ENCODE measurements at regions not wholly inside any gene's neighbourhood (a gene's known extent, or its start where the extent isn't known, plus 50 kb on each side); places are given as distances from the start of the nearest gene placed in this dataset.

- no peak for TF ChIP-seq ZFX (IDR thresholded peaks at IDR 0.05)
- TF ChIP-seq CTCF (conservative IDR thresholded peaks at IDR 0.05), result no peak
- H3K27ac ChIP-seq, result no peak overlapping the region
Observed at GRCh38 chr4:23943478-23943877, 53.6 kb upstream of the PPARGC1A start.

GRCh38 chr4:23942471-23942870 is 52.6 kb upstream of the PPARGC1A start:
- H3K27ac ChIP-seq, result no peak overlapping the region
- TF ChIP-seq CTCF (conservative IDR thresholded peaks at IDR 0.05) (no peak), ZFX (IDR thresholded peaks at IDR 0.05) (no peak)
